Testis (tissue), 2 donors: ENCODE measurements at regions not wholly inside any gene's neighbourhood (a gene's known extent, or its start where the extent isn't known, plus 50 kb on each side); places are given as distances from the start of the nearest gene placed in this dataset.

ENCODE experiments used
- DNase-seq: peaks from one replicate; pipeline ENCODE4 v3.0.0-alpha.2; 2019
- H3K27ac ChIP-seq, 2 donors: fragments of 200-600 bp; sonication (generic); one replicate each; pipeline ENCODE4 v1.5.1; 2019
- H3K27me3 ChIP-seq: fragments of 200-600 bp; sonication (generic); one replicate; pipeline ENCODE4 v1.5.1; 2019
- H3K36me3 ChIP-seq: fragments of 200-600 bp; sonication (generic); one replicate; pipeline ENCODE4 v1.5.1; 2017; ENCODE audit warnings: low read depth; ENCODE audit errors: missing control alignments
- H3K4me1 ChIP-seq: fragments of 200-600 bp; sonication (generic); one replicate; pipeline ENCODE4 v1.5.1; 2019
- H3K4me3 ChIP-seq, 2 donors: fragments of 200-600 bp; sonication (generic); one replicate each; pipeline ENCODE4 v1.5.1; 2017 to 2019
- H3K9me3 ChIP-seq: fragments of 200-600 bp; sonication (generic); one replicate; pipeline ENCODE4 v1.5.1; 2017
- POLR2A ChIP-seq: fragments of 450-650 bp; IDR thresholded peaks from one replicate; pipeline ENCODE4 v1.6.1; 2017; ENCODE audit warnings: antibody characterized with exemption, mild to moderate bottlenecking, moderate library complexity
- WGBS, 2 donors: methylation state at CpG; one replicate each; pipeline ENCODE4 v1.1.5; 2018; 5-methylcytosine and 5-hydroxymethylcytosine counted together
- intact Hi-C: fragments of 100-400 bp; cut with DNase I; formaldehyde crosslinking; loops from one replicate; pipeline ENCODE4 v1.15.1; 2023; ENCODE audit warnings: low total_unique reads
- TF ChIP-seq, protein P1 (sequence below), 3 experiments: fragments of 450-650 bp in 2 of 3; fragments of 200-600 bp in 1 of 3; sonication (generic) in 1 of 3; IDR thresholded peaks; one replicate each; pipeline ENCODE4 v1.5.1; 2016 to 2019; ENCODE audit warnings: antibody characterized with exemption in 3 of 3, mild to moderate bottlenecking in 2 of 3, moderate library complexity in 1 of 3

DNA sequence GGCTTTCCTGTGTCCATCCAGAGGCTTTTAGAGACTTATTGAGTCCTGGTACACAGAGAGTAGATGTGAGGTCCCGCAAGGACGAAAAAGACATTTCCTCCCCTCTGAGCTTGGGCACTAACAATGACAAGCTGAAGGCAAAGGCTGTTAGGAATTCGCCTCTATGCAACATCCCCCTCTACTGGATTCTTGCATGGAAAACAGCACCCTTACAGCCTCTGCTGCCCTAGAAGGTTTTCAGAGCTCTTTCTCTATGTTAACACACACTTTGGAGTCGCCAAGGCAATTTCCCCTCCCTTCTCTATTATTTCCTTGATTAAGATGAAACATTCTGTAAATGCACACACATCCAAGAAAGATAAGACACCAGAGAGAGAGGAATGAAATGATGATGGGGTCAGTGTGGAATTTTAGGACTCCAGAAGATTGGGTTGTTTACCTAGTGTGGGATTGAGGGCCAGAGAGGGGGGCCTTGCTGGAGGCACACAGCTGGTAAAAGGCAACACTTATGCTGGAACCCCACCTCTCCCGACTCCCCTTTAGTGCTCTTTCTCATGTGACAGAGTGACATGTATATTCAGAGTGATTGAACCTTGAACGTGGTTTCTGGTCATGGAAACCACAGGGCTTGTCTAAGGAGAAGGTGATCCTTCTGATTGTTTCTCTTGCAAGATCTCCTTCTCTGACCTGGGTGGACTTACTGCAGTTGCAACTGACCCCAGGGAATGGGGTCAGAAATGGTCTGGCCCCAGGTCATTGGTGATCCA, 300.7 kb downstream of the CLIC5 start:
- H3K4me1 ChIP-seq, result peaks cover 5% of the 10 kb centered on the region
- H3K27me3 ChIP-seq, result no peaks in the 10 kb centered on the region
- peak; percentile 67 for DNase-seq
- intact Hi-C loops, result loop anchor here (5.0 to 10.0 kb wide), 2 partner anchors 290 to 1058 kb away; no protein-coding TSS in a partner anchor
- TF ChIP-seq POLR2A, result no peak
- TF ChIP-seq, protein P1, sequence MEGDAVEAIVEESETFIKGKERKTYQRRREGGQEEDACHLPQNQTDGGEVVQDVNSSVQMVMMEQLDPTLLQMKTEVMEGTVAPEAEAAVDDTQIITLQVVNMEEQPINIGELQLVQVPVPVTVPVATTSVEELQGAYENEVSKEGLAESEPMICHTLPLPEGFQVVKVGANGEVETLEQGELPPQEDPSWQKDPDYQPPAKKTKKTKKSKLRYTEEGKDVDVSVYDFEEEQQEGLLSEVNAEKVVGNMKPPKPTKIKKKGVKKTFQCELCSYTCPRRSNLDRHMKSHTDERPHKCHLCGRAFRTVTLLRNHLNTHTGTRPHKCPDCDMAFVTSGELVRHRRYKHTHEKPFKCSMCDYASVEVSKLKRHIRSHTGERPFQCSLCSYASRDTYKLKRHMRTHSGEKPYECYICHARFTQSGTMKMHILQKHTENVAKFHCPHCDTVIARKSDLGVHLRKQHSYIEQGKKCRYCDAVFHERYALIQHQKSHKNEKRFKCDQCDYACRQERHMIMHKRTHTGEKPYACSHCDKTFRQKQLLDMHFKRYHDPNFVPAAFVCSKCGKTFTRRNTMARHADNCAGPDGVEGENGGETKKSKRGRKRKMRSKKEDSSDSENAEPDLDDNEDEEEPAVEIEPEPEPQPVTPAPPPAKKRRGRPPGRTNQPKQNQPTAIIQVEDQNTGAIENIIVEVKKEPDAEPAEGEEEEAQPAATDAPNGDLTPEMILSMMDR (IDR thresholded peaks at IDR 0.05), result peak; percentile 18 to 70 (median 42)
- WGBS, 2 donors, result 31 to 44% methylated on average over 6 of the region's 6 CpGs
- no peaks in the 10 kb centered on the region for H3K9me3 ChIP-seq
- H3K4me3 ChIP-seq, result no peak overlapping the region
- H3K36me3 ChIP-seq, result no peaks in the 10 kb centered on the region
- H3K27ac ChIP-seq, result no peak overlapping the region

DNA sequence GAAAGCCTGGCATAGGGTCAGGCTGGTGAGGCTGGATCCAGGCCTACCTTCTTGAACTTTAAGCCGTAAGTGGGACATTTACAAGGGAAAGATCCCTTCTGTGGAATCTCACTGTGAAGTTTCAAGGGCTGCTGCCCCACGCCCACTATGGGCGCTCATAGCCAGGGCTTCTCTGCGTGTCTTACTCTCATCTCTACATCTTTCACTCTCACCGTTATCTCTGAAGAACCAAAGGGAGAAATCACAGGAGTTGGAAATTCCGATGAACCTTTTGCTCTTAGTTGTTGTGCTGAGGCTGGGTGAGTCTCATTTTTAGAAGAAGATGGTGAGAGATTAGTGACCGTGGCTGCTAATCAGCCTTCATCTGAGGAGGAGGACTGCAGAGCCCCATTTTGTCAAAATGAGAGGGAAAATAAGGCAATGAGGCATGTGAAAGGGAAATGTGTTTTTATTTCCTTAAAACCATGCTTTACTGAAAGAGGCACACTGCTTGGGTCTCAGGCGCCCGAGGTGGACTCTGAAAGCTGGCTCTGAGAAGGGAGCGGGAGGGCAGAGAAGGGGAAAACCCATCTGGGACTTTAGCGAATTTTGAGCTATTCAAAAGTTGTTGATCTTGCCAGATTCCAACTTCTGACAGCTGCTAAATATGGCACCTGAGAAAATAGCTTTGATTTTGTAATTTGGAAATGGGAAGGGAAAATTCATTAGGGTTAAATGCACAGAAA, 301.5 kb downstream of the CLIC5 start:
- WGBS, 2 donors, result 74 to 76% methylated on average over 11 of the region's 11 CpGs
- H3K4me1 ChIP-seq, result peaks cover 5% of the 10 kb centered on the region
- H3K27me3 ChIP-seq, result no peaks in the 10 kb centered on the region
- DNase-seq, result no peak
- TF ChIP-seq, protein P1 (IDR thresholded peaks at IDR 0.05), result no peak
- TF ChIP-seq POLR2A, result no peak
- no peak overlapping the region for H3K27ac ChIP-seq
- intact Hi-C loops, result loop anchor here (10.0 kb wide), 1 partner anchor 289 kb away; no protein-coding TSS in a partner anchor
- no peaks in the 10 kb centered on the region for H3K36me3 ChIP-seq
- no peaks in the 10 kb centered on the region for H3K9me3 ChIP-seq
- no peak overlapping the region for H3K4me3 ChIP-seq
